ENCODE measurements at regions not wholly inside any gene's neighbourhood (a gene's known extent, or its start where the extent isn't known, plus 50 kb on each side); places are given as distances from the start of the nearest gene placed in this dataset.

- no peak for DNase-seq (ENCODE audit: low spot score)
Measured at GRCh38 chr16:48946686-48947370, 334.8 kb downstream of the CBLN1 start.

DNA sequence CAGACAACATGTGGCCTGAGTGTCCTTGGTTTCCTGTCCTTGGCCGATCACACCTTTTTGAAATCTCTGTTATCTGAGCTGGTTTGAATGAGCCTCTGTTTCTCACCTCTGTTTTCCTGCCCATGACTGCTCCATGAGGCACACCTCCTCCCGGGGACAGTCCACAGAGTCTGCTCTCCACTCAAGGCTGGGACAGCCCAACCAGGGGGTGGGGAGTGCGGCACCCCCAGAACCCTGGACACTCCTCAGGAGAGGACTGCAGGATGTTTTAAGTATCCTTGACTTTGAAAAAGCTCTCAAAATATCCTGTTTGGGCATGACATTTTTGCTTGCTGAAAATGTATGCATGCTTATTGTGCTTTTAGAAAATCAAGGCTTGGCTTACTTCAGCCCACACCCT lies 333.0 kb upstream of the N4BP1 start:
- no peak for DNase-seq (ENCODE audit: low spot score)

DNA sequence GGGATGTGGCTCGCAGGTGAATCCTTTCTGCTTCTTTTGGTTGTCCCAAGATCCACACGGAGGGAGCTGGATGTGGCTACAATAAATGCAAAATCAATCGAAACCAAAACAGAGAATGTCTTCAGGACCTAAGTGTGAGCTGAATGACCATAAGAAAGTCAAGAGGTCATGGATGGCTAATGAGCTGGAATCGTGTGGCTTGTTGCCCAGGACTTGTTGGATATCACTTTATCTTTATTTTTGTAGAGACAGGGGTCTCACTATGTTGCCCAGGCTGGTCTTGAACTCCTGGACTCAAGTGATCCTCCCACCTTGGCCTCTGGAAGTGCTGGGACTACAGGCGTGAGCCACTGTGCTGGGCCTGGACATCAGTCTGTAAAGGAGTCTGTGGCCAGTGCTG lies 326.8 kb upstream of the N4BP1 start:
- no peak for DNase-seq (ENCODE audit: low spot score)

- DNase-seq (ENCODE audit: low spot score): no peak
Measured at GRCh38 chr16:48932216-48932855, 322.4 kb upstream of the N4BP1 start.

DNA sequence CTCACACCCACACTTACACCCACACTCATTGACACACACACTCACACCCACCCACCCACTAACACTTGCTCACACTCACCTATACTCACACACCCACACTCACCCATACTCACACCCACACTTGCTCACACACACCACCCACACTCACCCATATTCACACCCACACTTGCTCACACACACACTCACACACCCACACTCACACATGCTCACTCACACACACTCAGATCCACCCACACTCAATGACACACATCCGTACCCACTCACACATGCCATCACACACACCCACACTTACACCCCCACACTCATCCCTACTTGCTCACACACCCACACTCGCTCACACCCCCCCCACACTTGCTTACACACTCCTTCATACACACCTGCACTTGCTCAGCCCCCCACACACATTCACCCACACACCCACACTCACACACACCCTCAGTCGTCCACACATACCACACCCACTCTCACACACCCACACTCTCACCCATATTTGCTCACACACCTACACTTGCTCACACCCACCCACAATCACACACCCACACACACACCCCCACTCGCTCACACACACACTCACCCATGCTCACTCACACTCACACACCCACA lies 321.1 kb upstream of the N4BP1 start:
- DNase-seq (ENCODE audit: low spot score): no peak

- no peak for DNase-seq (ENCODE audit: low spot score)
Measured at GRCh38 chr16:48919791-48920190, 309.8 kb upstream of the N4BP1 start.

- no peak for DNase-seq (ENCODE audit: low spot score)
Measured at GRCh38 chr16:48918520-48919258, 308.7 kb upstream of the N4BP1 start.

- no peak for DNase-seq (ENCODE audit: low spot score)
Measured at GRCh38 chr16:48916566-48916965, 306.6 kb upstream of the N4BP1 start.

DNA sequence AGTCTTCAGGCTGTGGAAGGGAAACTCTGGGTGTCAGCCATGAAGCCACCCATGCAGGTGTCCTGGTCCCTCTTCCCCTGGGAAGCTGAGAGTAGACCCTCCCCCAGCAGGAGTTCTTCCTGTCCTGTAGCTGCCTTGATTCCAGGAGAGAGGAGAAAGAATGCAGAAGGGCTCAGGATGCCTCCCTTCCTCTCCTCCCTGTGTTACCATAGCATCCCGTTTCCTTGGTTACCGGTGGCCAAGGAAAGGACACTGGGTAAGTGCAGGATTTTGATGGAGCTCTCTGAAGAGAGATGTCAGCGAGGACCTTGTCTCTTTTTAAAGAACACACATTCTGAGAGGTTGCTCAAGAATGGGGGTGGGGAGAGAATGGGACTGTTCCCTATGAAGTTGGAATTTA lies 304.1 kb upstream of the N4BP1 start:
- DNase-seq (ENCODE audit: low spot score): no peak

DNA sequence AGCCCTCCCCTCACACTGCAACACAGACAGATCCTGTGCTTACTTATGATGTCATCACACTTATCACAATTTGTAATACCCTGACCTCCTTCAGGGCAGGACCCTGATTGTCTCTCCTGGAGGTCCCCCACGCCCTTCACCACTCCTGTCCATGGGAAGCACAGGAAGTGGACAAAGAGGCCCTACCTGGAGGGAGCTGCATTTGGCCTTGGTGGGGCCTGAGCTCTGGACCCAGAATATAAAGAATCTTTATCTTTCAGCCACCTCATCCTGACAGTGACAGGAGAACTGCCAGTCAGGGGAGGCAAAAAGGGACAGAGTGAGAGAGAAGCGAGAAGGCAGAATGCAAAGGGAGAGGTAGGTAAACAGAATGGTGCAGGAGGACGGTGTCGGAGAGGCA lies 303.4 kb upstream of the N4BP1 start:
- no peak for DNase-seq (ENCODE audit: low spot score)

DNA sequence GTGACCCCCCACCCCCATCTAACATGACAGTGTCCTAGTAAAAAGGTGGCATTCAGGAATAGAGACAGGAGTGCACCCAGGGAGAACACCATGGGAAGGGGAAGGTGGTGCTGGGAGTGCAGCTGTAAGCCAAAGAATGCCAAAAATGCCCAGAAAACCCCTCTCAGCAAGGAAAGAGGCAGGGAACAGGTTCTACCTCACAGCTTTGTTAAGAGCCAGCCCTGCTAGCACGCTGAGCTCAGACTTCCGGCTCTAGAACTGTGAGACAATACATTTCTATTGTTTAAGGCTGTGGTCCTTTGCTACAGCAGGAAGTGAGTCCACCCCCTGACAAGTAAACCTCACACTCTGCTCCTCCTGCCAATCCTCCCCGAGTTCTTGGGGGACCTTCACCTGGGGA lies 302.4 kb upstream of the N4BP1 start:
- no peak for DNase-seq (ENCODE audit: low spot score)

GRCh38 chr16:48911700-48912099 lies 301.7 kb upstream of the N4BP1 start:
- DNase-seq (ENCODE audit: low spot score): no peak

DNA sequence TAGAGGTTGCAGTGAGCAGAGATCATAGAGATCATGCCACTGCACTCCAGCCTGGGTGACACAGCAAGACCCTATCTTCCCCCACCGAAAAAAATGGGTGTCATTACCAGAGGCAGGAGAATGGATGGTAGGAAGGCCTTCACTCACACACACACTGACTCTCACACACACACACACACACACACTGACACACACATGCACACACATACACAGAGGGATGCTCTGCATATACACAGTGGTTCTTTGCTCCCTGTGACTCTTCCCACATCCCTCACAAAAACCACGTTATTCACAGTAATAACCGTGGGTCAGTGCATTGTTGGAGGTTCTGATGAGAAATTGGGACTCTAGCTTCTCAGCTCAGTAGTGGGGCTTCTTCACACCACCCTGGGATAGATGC lies 300.2 kb upstream of the N4BP1 start:
- DNase-seq (ENCODE audit: low spot score): no peak

- DNase-seq (ENCODE audit: low spot score): no peak
Measured at GRCh38 chr16:48909231-48909630, 299.3 kb upstream of the N4BP1 start.

DNA sequence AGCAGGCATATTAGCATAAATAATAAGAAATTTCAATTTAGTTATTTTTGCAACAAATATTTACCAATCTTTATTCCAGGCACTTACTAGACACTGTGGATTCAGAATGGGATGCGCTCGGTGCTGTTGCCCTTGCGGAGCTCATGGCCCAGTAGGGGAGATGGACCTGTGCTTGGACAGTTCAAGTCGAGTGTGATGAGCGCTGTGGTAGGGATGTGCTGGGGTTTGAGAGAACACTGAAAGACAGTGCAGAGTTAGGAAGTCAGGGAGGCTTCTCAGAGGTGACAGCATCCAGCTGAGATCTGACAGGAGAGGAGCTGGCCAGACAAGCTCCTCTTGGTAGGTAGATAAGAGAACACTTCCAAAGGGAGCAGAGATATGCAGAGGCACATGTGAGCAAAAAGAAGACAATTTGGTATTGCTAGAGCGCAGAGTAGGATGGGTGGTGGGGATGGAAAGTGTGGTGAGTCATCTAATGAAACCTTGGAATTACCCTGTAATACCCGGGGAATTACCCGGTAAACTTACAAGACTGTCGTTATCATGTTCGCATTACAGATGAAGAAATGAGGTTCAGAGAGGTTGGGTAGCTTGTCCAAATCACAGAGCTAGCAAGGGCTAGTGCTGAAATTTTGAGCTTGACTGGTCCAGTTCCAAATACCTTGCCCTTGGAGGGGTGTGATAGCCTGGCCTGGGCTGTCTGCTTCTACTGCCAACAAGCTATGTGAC lies 298.1 kb upstream of the N4BP1 start:
- DNase-seq (ENCODE audit: low spot score): no peak

DNA sequence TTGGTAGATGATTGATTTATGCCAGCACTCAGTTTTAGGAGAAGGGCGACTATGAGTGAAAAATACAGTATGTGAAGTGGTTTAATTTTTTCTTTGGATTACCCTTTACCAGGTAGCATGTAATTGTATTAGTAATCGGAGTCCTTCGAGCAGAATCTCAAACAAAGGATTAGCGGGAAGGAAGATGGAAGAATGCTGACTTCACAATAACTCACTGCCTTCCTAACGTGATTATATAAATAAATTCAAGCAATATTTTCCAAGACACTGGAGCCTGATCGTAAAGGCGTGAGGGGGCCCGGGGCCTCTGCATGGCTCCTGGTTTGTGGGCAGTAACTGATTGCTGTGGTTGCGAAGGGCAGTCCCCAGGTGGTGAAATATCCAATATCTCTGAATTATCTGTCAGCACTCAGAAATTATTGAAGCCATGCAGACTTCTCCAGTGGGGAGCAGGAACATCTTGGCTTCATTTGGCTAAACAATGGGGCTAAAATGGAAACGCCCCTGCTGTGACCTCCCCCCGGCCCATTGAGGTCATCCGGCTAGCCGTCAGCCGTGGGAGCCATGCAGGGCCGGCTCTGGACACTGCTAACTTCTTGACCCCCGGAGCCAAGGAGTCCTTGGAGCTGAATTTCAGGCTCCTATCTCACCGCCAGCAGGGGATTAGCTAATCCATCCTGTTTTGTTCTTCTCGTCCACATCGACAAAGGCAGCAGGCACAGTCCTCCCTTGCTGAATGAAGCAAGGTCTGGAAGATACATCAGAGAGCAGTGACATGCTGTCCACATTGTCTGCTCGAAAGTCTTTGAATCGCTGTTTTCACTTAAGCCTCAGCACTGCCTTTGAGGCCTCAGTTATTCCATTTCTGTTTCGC lies 295.9 kb upstream of the N4BP1 start:
- no peak for DNase-seq (ENCODE audit: low spot score)

DNA sequence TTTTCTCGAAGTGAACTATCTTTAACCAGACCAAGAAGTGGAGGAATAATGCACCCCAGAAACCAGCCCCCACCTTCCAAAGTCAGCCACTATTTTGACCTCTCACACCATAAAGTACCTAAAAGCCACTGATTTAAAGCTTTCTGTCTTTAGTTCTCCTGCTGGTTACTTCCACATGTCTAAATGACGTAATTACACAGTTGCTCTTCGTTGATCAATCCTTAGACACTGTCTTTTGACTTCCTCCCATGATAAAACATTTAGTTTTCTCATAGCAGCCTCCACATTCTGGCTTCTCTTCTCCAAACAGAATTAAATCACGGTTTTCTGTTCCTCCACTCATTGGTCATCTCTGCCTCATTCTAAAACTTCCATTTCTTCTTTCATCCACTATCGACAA lies 294.4 kb upstream of the N4BP1 start:
- DNase-seq (ENCODE audit: low spot score): no peak

GRCh38 chr16:48903039-48903438 lies 293.1 kb upstream of the N4BP1 start:
- DNase-seq (ENCODE audit: low spot score): no peak

- no peak for DNase-seq (ENCODE audit: low spot score)
Measured at GRCh38 chr16:48901712-48902374, 291.9 kb upstream of the N4BP1 start.

- no peak for DNase-seq (ENCODE audit: low spot score)
Measured at GRCh38 chr16:48899500-48899899, 289.5 kb upstream of the N4BP1 start.

All from mucosa of gallbladder (tissue), 1 donor.